ENCODE measurements at regions not wholly inside any gene's neighbourhood (a gene's known extent, or its start where the extent isn't known, plus 50 kb on each side); places are given as distances from the start of the nearest gene placed in this dataset.

DNA sequence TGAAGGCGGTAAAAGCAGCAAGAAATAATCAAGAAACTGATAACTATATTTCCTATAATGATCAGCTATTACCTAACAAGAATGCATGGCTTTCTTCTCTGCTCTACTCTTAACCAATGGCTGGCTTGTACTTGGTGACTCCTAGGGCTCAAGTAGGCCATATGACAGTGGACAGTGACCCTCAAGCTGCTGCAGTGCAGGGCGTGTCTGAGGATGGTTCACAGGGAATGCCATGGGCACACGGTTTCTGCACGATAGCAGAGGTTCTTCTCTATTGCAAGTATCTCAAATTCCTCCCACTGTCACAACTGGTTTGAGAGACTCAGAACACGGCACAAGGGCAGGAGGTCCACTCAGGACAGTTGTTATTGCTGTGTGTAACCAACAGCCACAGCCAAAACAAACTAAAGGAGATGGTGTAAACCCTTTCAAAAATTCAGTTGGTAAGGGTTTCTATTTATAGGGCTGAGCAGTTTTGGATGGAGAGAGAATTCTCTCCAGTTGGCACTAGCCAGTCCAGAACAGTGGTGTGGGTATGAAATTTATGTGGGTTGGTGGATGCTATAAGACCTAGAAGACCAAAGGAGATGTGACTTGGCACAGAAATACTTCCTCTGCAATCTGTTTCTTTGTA lies 103.2 kb upstream of the ST8SIA2 start:
- Histone ChIP-seq H3K79me2 (ENCODE audit: control insufficient read depth, insufficient read depth, low read length) (no peaks in the 10 kb centered on the region), H3K9ac (ENCODE audit: control insufficient read depth, insufficient read depth, low read length) (no peak overlapping the region), H2AFZ (ENCODE audit: control insufficient read depth, low read depth, low read length) (no peak overlapping the region), H3K27me3 (replicated peaks in 1 of 2; ENCODE audit: control insufficient read depth in 2 of 2, insufficient read depth in 2 of 2, low read length in 1 of 2) (no peaks in the 10 kb centered on the region), H3K4me1 (ENCODE audit: control insufficient read depth, insufficient read depth, low read length) (peaks cover 4% of the 10 kb centered on the region; the same call in 1 of the 2 replicates), H3K4me3 (no peak overlapping the region), H3K9me3 (replicated peaks; ENCODE audit: control insufficient read depth, insufficient read depth, low read length) (no peaks in the 10 kb centered on the region), H3K4me2 (ENCODE audit: control insufficient read depth, insufficient read depth) (no peak overlapping the region), H3K27ac (ENCODE audit: control insufficient read depth, insufficient read depth) (no peak overlapping the region), H3K36me3 (ENCODE audit: control insufficient read depth in 2 of 2, insufficient read depth in 2 of 2, low read length in 1 of 2) (no peaks in the 10 kb centered on the region), H4K20me1 (ENCODE audit: control insufficient read depth, insufficient read depth) (no peaks in the 10 kb centered on the region)
- ChIA-PET CTCF (interaction anchor here (0.6 to 0.7 kb wide), 2 partner anchors 231 to 426 kb away, joined by 3 read pairs; no protein-coding TSS in a partner anchor), RAD21 (ENCODE audit: unreplicated experiment) (no interaction called here), SMC1A (ENCODE audit: uncharacterized antibody, unreplicated experiment) (no interaction called here), POLR2A (no interaction called here)
- intact Hi-C loops (cut with micrococcal nuclease; ENCODE audit: unreplicated experiment) (no loop called here), in situ Hi-C loops (cut with MboI) (no loop called here)
- no TSS peak for BruUV-seq (replicated peaks)
- WGBS (ENCODE audit: insufficient coverage, insufficient replicate concordance, low lambda C conversion rate, missing lambda C conversion rate), result 56% methylated on average over 4 of the region's 5 CpGs
- DNase-seq (ENCODE audit: low read depth, low spot score) (no peak), ATAC-seq (no peak), FAIRE-seq (no peak)
- TF ChIP-seq, protein P1, sequence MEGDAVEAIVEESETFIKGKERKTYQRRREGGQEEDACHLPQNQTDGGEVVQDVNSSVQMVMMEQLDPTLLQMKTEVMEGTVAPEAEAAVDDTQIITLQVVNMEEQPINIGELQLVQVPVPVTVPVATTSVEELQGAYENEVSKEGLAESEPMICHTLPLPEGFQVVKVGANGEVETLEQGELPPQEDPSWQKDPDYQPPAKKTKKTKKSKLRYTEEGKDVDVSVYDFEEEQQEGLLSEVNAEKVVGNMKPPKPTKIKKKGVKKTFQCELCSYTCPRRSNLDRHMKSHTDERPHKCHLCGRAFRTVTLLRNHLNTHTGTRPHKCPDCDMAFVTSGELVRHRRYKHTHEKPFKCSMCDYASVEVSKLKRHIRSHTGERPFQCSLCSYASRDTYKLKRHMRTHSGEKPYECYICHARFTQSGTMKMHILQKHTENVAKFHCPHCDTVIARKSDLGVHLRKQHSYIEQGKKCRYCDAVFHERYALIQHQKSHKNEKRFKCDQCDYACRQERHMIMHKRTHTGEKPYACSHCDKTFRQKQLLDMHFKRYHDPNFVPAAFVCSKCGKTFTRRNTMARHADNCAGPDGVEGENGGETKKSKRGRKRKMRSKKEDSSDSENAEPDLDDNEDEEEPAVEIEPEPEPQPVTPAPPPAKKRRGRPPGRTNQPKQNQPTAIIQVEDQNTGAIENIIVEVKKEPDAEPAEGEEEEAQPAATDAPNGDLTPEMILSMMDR (IDR thresholded peaks at IDR 0.05 in 2 of 3, conservative IDR thresholded peaks at IDR 0.05 in 1 of 3; ENCODE audit: control insufficient read depth in 2 of 3, extremely low read depth in 1 of 3, insufficient read depth in 1 of 3, low read depth in 3 of 3, low read length in 3 of 3), result no peak
- TF ChIP-seq, protein P2, sequence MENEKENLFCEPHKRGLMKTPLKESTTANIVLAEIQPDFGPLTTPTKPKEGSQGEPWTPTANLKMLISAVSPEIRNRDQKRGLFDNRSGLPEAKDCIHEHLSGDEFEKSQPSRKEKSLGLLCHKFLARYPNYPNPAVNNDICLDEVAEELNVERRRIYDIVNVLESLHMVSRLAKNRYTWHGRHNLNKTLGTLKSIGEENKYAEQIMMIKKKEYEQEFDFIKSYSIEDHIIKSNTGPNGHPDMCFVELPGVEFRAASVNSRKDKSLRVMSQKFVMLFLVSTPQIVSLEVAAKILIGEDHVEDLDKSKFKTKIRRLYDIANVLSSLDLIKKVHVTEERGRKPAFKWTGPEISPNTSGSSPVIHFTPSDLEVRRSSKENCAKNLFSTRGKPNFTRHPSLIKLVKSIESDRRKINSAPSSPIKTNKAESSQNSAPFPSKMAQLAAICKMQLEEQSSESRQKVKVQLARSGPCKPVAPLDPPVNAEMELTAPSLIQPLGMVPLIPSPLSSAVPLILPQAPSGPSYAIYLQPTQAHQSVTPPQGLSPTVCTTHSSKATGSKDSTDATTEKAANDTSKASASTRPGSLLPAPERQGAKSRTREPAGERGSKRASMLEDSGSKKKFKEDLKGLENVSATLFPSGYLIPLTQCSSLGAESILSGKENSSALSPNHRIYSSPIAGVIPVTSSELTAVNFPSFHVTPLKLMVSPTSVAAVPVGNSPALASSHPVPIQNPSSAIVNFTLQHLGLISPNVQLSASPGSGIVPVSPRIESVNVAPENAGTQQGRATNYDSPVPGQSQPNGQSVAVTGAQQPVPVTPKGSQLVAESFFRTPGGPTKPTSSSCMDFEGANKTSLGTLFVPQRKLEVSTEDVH (IDR thresholded peaks at IDR 0.05; ENCODE audit: low read depth, partially characterized antibody), result no peak
- TF ChIP-seq SMAD1 (IDR thresholded peaks at IDR 0.05; ENCODE audit: low read depth, partially characterized antibody) (no peak), KAT2A (conservative IDR thresholded peaks at IDR 0.05; ENCODE audit: control insufficient read depth, low read depth, low read length) (no peak), CREB1 (IDR thresholded peaks at IDR 0.05; ENCODE audit: low read depth) (no peak), CBX5 (IDR thresholded peaks at IDR 0.05; ENCODE audit: low read depth) (no peak), TCF7 (IDR thresholded peaks at IDR 0.05; ENCODE audit: borderline replicate concordance) (no peak), TCF12 (IDR thresholded peaks at IDR 0.05; ENCODE audit: low read depth, low read length) (no peak), POU2F2 (IDR thresholded peaks at IDR 0.05; ENCODE audit: borderline replicate concordance, low read depth, low read length) (no peak), MYB (IDR thresholded peaks at IDR 0.05; ENCODE audit: borderline replicate concordance, low read depth, low read length) (no peak), CEBPB (IDR thresholded peaks at IDR 0.05; ENCODE audit: borderline replicate concordance in 1 of 2, low read depth in 2 of 2, low read length in 2 of 2) (no peak), RCOR1 (conservative IDR thresholded peaks at IDR 0.05; ENCODE audit: low read depth, low read length) (no peak)
- TF ChIP-seq, protein P3, sequence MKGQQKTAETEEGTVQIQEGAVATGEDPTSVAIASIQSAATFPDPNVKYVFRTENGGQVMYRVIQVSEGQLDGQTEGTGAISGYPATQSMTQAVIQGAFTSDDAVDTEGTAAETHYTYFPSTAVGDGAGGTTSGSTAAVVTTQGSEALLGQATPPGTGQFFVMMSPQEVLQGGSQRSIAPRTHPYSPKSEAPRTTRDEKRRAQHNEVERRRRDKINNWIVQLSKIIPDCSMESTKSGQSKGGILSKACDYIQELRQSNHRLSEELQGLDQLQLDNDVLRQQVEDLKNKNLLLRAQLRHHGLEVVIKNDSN (IDR thresholded peaks at IDR 0.05; ENCODE audit: borderline replicate concordance, extremely low read length, insufficient read depth, low read depth, low read length), result no peak
- TF ChIP-seq, protein P4, sequence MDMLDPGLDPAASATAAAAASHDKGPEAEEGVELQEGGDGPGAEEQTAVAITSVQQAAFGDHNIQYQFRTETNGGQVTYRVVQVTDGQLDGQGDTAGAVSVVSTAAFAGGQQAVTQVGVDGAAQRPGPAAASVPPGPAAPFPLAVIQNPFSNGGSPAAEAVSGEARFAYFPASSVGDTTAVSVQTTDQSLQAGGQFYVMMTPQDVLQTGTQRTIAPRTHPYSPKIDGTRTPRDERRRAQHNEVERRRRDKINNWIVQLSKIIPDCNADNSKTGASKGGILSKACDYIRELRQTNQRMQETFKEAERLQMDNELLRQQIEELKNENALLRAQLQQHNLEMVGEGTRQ (IDR thresholded peaks at IDR 0.05; ENCODE audit: borderline replicate concordance, low read depth, low read length), result no peak
- TF ChIP-seq, protein P5, sequence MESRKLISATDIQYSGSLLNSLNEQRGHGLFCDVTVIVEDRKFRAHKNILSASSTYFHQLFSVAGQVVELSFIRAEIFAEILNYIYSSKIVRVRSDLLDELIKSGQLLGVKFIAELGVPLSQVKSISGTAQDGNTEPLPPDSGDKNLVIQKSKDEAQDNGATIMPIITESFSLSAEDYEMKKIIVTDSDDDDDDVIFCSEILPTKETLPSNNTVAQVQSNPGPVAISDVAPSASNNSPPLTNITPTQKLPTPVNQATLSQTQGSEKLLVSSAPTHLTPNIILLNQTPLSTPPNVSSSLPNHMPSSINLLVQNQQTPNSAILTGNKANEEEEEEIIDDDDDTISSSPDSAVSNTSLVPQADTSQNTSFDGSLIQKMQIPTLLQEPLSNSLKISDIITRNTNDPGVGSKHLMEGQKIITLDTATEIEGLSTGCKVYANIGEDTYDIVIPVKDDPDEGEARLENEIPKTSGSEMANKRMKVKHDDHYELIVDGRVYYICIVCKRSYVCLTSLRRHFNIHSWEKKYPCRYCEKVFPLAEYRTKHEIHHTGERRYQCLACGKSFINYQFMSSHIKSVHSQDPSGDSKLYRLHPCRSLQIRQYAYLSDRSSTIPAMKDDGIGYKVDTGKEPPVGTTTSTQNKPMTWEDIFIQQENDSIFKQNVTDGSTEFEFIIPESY (IDR thresholded peaks at IDR 0.05), result no peak
